H1 (cell line): ENCODE measurements at regions not wholly inside any gene's neighbourhood (a gene's known extent, or its start where the extent isn't known, plus 50 kb on each side); places are given as distances from the start of the nearest gene placed in this dataset.

Source experiments
- CTCF ChIA-PET: fragments of 300-600 bp; sonication (Branson Sonifier 250); formaldehyde crosslinking; loops from one replicate; lab custom pipeline; 2021; ENCODE audit not compliant: partially characterized antibody; lab: Charles Lee
- POLR2A ChIA-PET: fragments of 300-600 bp; sonication (Branson Sonifier 250); formaldehyde crosslinking; loops from one replicate; lab custom pipeline; 2021; ENCODE audit warnings: inconsistent platforms; ENCODE audit not compliant: partially characterized antibody; lab: Charles Lee
- DNase-seq, 2 experiments: peaks; one replicate each; pipeline versions ENCODE4 v3.0.0 to v3.0.0-alpha.2; 2010 to 2022; ENCODE audit warnings: low spot score in 2 of 2, low read depth in 1 of 2, mixed read lengths in 1 of 2
- FAIRE-seq: peaks from 2 replicates; lab custom pipeline; 2011; peaks lifted over from hg19 to GRCh38; lab: Jason Lieb, UNC
- H2AFZ ChIP-seq: 2 replicates; pipeline ENCODE4 v1.8.1; 2012; ENCODE audit warnings: low read length, inconsistent platforms
- H2AK5ac ChIP-seq: 2 replicates; pipeline ENCODE4 v1.6.1; 2013; ENCODE audit warnings: low read depth, low read length
- H2BK120ac ChIP-seq: replicated peaks from 2 replicates; pipeline ENCODE3; 2013; ENCODE audit warnings: low read depth, low read length, inconsistent platforms
- H2BK12ac ChIP-seq: 2 replicates; pipeline ENCODE4 v1.6.1; 2013; ENCODE audit warnings: low read depth, low read length
- H2BK15ac ChIP-seq: 2 replicates; pipeline ENCODE4 v1.6.1; 2013; ENCODE audit warnings: low read length
- H2BK20ac ChIP-seq: 2 replicates; pipeline ENCODE4 v1.6.1; 2013; ENCODE audit warnings: low read length
- H2BK5ac ChIP-seq: 2 replicates; pipeline ENCODE4 v1.6.1; 2013; ENCODE audit warnings: low read depth, low read length
- H3K14ac ChIP-seq: 2 replicates; pipeline ENCODE4 v1.6.1; 2013; ENCODE audit warnings: inconsistent platforms; ENCODE audit not compliant: insufficient read length
- H3K18ac ChIP-seq: 2 replicates; pipeline ENCODE4 v1.6.1; 2013; ENCODE audit warnings: low read length; ENCODE audit errors: extremely low read depth
- H3K23ac ChIP-seq: 2 replicates; pipeline ENCODE4 v1.6.1; 2013; ENCODE audit warnings: inconsistent platforms; ENCODE audit not compliant: insufficient read length
- H3K23me2 ChIP-seq: 2 replicates; pipeline ENCODE4 v1.6.1; 2013; ENCODE audit warnings: low read depth, low read length
- H3K27ac ChIP-seq: 2 replicates; pipeline ENCODE4 v1.6.1; 2011; ENCODE audit warnings: low read depth, low read length, inconsistent platforms
- H3K27me3 ChIP-seq, 4 experiments: replicated peaks in 1 of 4; 1 replicate in 1 of 4; 2 replicates in 3 of 4; pipeline versions ENCODE4 v1.6.1 to v1.8.1; 2011 to 2013; ENCODE audit warnings: low read length in 3 of 4, mild to moderate bottlenecking in 3 of 4, inconsistent platforms in 2 of 4, mixed read lengths in 2 of 4, moderate library complexity in 1 of 4; ENCODE audit not compliant: control insufficient read depth in 3 of 4, insufficient read depth in 3 of 4; ENCODE audit errors: extremely low read depth in 1 of 4
- H3K36me3 ChIP-seq, 4 experiments: 2 replicates each; pipeline versions ENCODE4 v1.6.1 to v1.8.1; 2011 to 2013; ENCODE audit warnings: mild to moderate bottlenecking in 4 of 4, low read length in 3 of 4, moderate library complexity in 2 of 4, control low read depth in 1 of 4, inconsistent platforms in 1 of 4; ENCODE audit not compliant: insufficient read depth in 4 of 4, control insufficient read depth in 2 of 4
- H3K4ac ChIP-seq: replicated peaks from 2 replicates; pipeline ENCODE3; 2013; ENCODE audit warnings: low read length, low read depth, mixed read lengths, inconsistent platforms; ENCODE audit not compliant: insufficient read length
- H3K4me1 ChIP-seq, 4 experiments: replicated peaks in 1 of 4; 1 replicate in 1 of 4; 2 replicates in 3 of 4; pipeline versions ENCODE4 v1.6.1 to v1.8.1; 2011 to 2013; ENCODE audit warnings: low read length in 3 of 4, inconsistent platforms in 2 of 4, mixed read lengths in 1 of 4; ENCODE audit not compliant: insufficient read depth in 4 of 4, control insufficient read depth in 3 of 4
- H3K4me2 ChIP-seq, 2 experiments: 2 replicates each; pipeline versions ENCODE4 v1.6.1 to v1.8.1; 2011 to 2013; ENCODE audit warnings: low read depth in 2 of 2, low read length in 2 of 2, control low read depth in 1 of 2, inconsistent platforms in 1 of 2, mild to moderate bottlenecking in 1 of 2; ENCODE audit not compliant: insufficient read depth in 1 of 2
- H3K4me3 ChIP-seq, 4 experiments: fragments of 200-600, 300-600 bp in 1 of 4; sonication (generic), shearing (Covaris generic), sonication (Bioruptor Twin) in 1 of 4; 2 replicates each; pipeline versions ENCODE4 v1.5.1 to v1.8.1; 2011 to 2016; ENCODE audit warnings: low read length in 4 of 4, low read depth in 3 of 4, control low read depth in 2 of 4, inconsistent platforms in 2 of 4, mild to moderate bottlenecking in 2 of 4, mixed read lengths in 1 of 4, moderate library complexity in 1 of 4; ENCODE audit not compliant: insufficient read depth in 2 of 4; ENCODE audit errors: extremely low read depth in 1 of 4
- H3K56ac ChIP-seq: replicated peaks from 2 replicates; pipeline ENCODE3; 2013; ENCODE audit warnings: low read depth, mild to moderate bottlenecking, mixed read lengths, low read length, inconsistent platforms; ENCODE audit not compliant: insufficient read length
- H3K79me1 ChIP-seq: 2 replicates; pipeline ENCODE4 v1.6.1; 2013; ENCODE audit warnings: low read depth, low read length, control low read depth
- H3K79me2 ChIP-seq, 2 experiments: 2 replicates each; pipeline versions ENCODE4 v1.6.1 to v1.8.1; 2012 to 2013; ENCODE audit warnings: low read length in 2 of 2, mild to moderate bottlenecking in 2 of 2, inconsistent platforms in 1 of 2; ENCODE audit not compliant: insufficient read depth in 2 of 2, control insufficient read depth in 1 of 2
- H3K9ac ChIP-seq, 4 experiments: replicated peaks in 1 of 4; 1 replicate in 1 of 4; 2 replicates in 3 of 4; pipeline versions ENCODE4 v1.6.1 to v1.8.1; 2011 to 2013; ENCODE audit warnings: low read depth in 3 of 4, low read length in 3 of 4, control low read depth in 2 of 4, mild to moderate bottlenecking in 2 of 4, moderate library complexity in 2 of 4, inconsistent platforms in 1 of 4; ENCODE audit errors: extremely low read depth in 1 of 4
- H3K9me3 ChIP-seq, 2 experiments: 2 replicates each; pipeline versions ENCODE4 v1.6.1 to v1.8.1; 2012 to 2013; ENCODE audit warnings: mild to moderate bottlenecking in 2 of 2, moderate library complexity in 2 of 2, control low read depth in 1 of 2, inconsistent platforms in 1 of 2, low read depth in 1 of 2, low read length in 1 of 2, mixed read lengths in 1 of 2; ENCODE audit not compliant: insufficient read depth in 2 of 2
- H4K20me1 ChIP-seq, 2 experiments: replicated peaks in 1 of 2; 2 replicates each; pipeline versions ENCODE3 to v1.8.1; 2011 to 2013; ENCODE audit warnings: inconsistent platforms in 2 of 2, low read length in 2 of 2, mild to moderate bottlenecking in 1 of 2; ENCODE audit not compliant: insufficient read depth in 2 of 2, control insufficient read depth in 1 of 2
- H4K5ac ChIP-seq: 2 replicates; pipeline ENCODE4 v1.6.1; 2013; ENCODE audit warnings: low read length, low read depth, mixed read lengths, inconsistent platforms; ENCODE audit not compliant: insufficient read length
- H4K8ac ChIP-seq: 2 replicates; pipeline ENCODE4 v1.8.0; 2013; ENCODE audit warnings: mild to moderate bottlenecking, moderate library complexity, low read length, inconsistent platforms; ENCODE audit not compliant: insufficient read depth; ENCODE audit errors: extremely low read depth
- H4K91ac ChIP-seq: replicated peaks from 2 replicates; pipeline ENCODE3; 2013; ENCODE audit warnings: low read length, mixed read lengths, inconsistent platforms; ENCODE audit not compliant: insufficient read length
- ASH2L ChIP-seq: fragments of 200-600, 300-600 bp; sonication (generic); IDR thresholded peaks from one replicate; pipeline ENCODE4 v1.7.1; 2017; ENCODE audit warnings: low read length
- BCL11A ChIP-seq, 2 experiments: IDR thresholded peaks; one replicate each; pipeline ENCODE4 v1.6.1; 2011; ENCODE audit warnings: low read depth in 2 of 2, low read length in 2 of 2, mild to moderate bottlenecking in 2 of 2
- CBX5 ChIP-seq: fragments of 300-800, 300-1000 bp; sonication (generic); IDR thresholded peaks from 2 replicates; pipeline ENCODE4 v1.7.1; 2016; ENCODE audit warnings: antibody characterized with exemption, low read length, low read depth
- CHD2 ChIP-seq: IDR thresholded peaks from 2 replicates; pipeline ENCODE4 v1.6.1; 2012; ENCODE audit warnings: low read length, improper control_type of control experiment
- JUND ChIP-seq: IDR thresholded peaks from 2 replicates; pipeline ENCODE4 v1.6.1; 2011; ENCODE audit warnings: mild to moderate bottlenecking, improper control_type of control experiment, low read length
- RNF2 ChIP-seq: fragments of 200-900, 300-1000 bp; sonication (generic); IDR thresholded peaks from 2 replicates; pipeline ENCODE4 v1.7.1; 2016; ENCODE audit warnings: borderline replicate concordance, low read depth, mild to moderate bottlenecking, antibody characterized with exemption, low read length; ENCODE audit not compliant: poor library complexity, severe bottlenecking; ENCODE audit errors: missing control alignments
- SIN3A ChIP-seq, 2 experiments: IDR thresholded peaks in 1 of 2; conservative IDR thresholded peaks in 1 of 2; 2 replicates each; pipeline ENCODE4 v1.6.1; 2011 to 2012; ENCODE audit warnings: low read length in 2 of 2, improper control_type of control experiment in 1 of 2, low read depth in 1 of 2, mild to moderate bottlenecking in 1 of 2
- SP1 ChIP-seq: IDR thresholded peaks from 2 replicates; pipeline ENCODE4 v1.6.1; 2011; ENCODE audit warnings: low read depth, low read length
- SUZ12 ChIP-seq: fragments of 200-600 bp; sonication (generic); IDR thresholded peaks from 2 replicates; pipeline ENCODE4 v1.6.1; 2012; ENCODE audit warnings: mild to moderate bottlenecking, inconsistent platforms, low read length, moderate library complexity, mixed read lengths
- WGBS, 2 experiments: shearing (Covaris generic) in 1 of 2; methylation state at CpG; one replicate each; pipeline versions ENCODE4 v1.1.6 to v1.1.7; 2013 to 2015; ENCODE audit warnings: low lambda C conversion rate in 2 of 2, mixed read lengths in 2 of 2, inconsistent platforms in 1 of 2, low coverage in 1 of 2, missing lambda C conversion rate in 1 of 2; ENCODE audit not compliant: insufficient replicate concordance in 2 of 2, insufficient coverage in 1 of 2, insufficient read length in 1 of 2; ENCODE audit errors: extremely low coverage in 1 of 2, missing lambda C conversion rate in 1 of 2; 5-methylcytosine and 5-hydroxymethylcytosine counted together

DNA sequence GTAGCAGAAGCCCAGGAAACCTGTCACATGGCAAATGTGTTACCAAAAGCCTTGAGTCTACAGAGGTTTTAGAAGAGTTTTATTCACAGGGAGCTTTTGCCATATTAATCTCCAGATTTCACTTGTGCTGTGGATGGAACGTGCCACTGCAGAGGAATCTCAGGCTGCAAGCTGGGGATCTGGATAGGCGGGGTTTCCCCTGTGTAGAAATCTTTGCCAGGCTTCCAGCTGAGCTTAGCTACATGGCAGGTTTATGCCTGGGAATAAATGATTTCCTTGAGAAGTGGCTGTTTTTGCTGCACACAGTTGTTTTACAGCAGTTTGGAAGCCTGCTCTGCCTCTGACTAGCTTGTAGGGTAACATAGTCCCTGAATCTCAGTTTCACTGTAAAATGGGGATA lies 224.6 kb upstream of the PLPPR1 start:
- Histone ChIP-seq H3K9ac (no peak overlapping the region), H3K36me3 (no peaks in the 10 kb centered on the region), H3K27ac (no peak overlapping the region), H4K20me1 (no peaks in the 10 kb centered on the region), H2BK20ac (no peak overlapping the region), H3K18ac (no peak overlapping the region), H3K4me1 (no peaks in the 10 kb centered on the region), H3K9me3 (no peaks in the 10 kb centered on the region), H4K91ac (no peak overlapping the region), H4K8ac (no peak overlapping the region), H2BK12ac (no peak overlapping the region), H3K14ac (no peak overlapping the region), H3K23me2 (no peaks in the 10 kb centered on the region), H3K56ac (no peak overlapping the region), H3K4me3 (no peak overlapping the region), H3K23ac (no peak overlapping the region), H3K4me2 (no peak overlapping the region), H3K4ac (no peak overlapping the region), H3K27me3 (no peaks in the 10 kb centered on the region), H2AK5ac (no peak overlapping the region), H4K5ac (no peak overlapping the region), H2AFZ (no peak overlapping the region), H3K79me2 (no peaks in the 10 kb centered on the region), H2BK15ac (no peak overlapping the region), H2BK5ac (no peak overlapping the region), H2BK120ac (no peak overlapping the region), H3K79me1 (no peaks in the 10 kb centered on the region)
- CTCF ChIA-PET, result interaction anchor here (0.9 kb wide), 3 partner anchors 9 to 203 kb away, joined by 3 read pairs; no protein-coding TSS in a partner anchor
- DNase-seq, result no peak
- POLR2A ChIA-PET, result no interaction called here
- 75% methylated on average over 2 of the region's 2 CpGs; no CpG with 5 or more reads in 1 of the 2 experiments for WGBS, 2 experiments
- TF ChIP-seq CBX5 (no peak), SIN3A (conservative IDR thresholded peaks at IDR 0.05 in 1 of 2, IDR thresholded peaks at IDR 0.05 in 1 of 2; ENCODE audit: low read depth in 1 of 2, low read length in 2 of 2) (no peak), ASH2L (no peak), BCL11A (IDR thresholded peaks at IDR 0.05; ENCODE audit: low read depth in 2 of 2, low read length in 2 of 2) (no peak), SP1 (no peak), CHD2 (no peak), RNF2 (no peak), JUND (no peak), SUZ12 (no peak)
- FAIRE-seq, result no peak
